HUES48 (cell line): ENCODE measurements at regions not wholly inside any gene's neighbourhood (a gene's known extent, or its start where the extent isn't known, plus 50 kb on each side); places are given as distances from the start of the nearest gene placed in this dataset.

ENCODE experiments used
- H3K27ac ChIP-seq: one replicate; pipeline ENCODE4 v1.7.0; 2013; ENCODE audit warnings: low read depth, low read length, inconsistent platforms
- H3K27me3 ChIP-seq: 2 replicates; pipeline ENCODE4 v1.6.1; 2013; ENCODE audit warnings: mild to moderate bottlenecking, low read length; ENCODE audit not compliant: control insufficient read depth, insufficient read depth
- H3K36me3 ChIP-seq: 2 replicates; pipeline ENCODE4 v1.6.1; 2013; ENCODE audit warnings: low read length; ENCODE audit not compliant: control insufficient read depth, insufficient read depth
- H3K4me1 ChIP-seq: 2 replicates; pipeline ENCODE4 v1.6.1; 2013; ENCODE audit warnings: mild to moderate bottlenecking, low read length; ENCODE audit not compliant: control insufficient read depth, insufficient read depth
- H3K4me3 ChIP-seq: 2 replicates; pipeline ENCODE4 v1.5.1; 2013; ENCODE audit warnings: mild to moderate bottlenecking, low read depth, low read length
- H3K9ac ChIP-seq: 2 replicates; pipeline ENCODE4 v1.6.1; 2013; ENCODE audit warnings: mild to moderate bottlenecking, low read depth, low read length, moderate library complexity
- H3K9me3 ChIP-seq: 2 replicates; pipeline ENCODE4 v1.6.1; 2013; ENCODE audit warnings: low read length; ENCODE audit not compliant: control insufficient read depth, insufficient read depth

GRCh38 chr6:156345700-156346099 lies 431.5 kb upstream of the ARID1B start:
- no peaks in the 10 kb centered on the region for H3K27me3 ChIP-seq

GRCh38 chr6:156344491-156344890 lies 432.7 kb upstream of the ARID1B start:
- no peaks in the 10 kb centered on the region for H3K36me3 ChIP-seq

More at GRCh38 chr6:156345700-156346099, 431.5 kb upstream of the ARID1B start:
- H3K9me3 ChIP-seq = no peaks in the 10 kb centered on the region
- no peak overlapping the region for H3K9ac ChIP-seq
- H3K36me3 ChIP-seq = no peaks in the 10 kb centered on the region
- no peaks in the 10 kb centered on the region for H3K4me1 ChIP-seq
- no peak overlapping the region for H3K27ac ChIP-seq
- H3K4me3 ChIP-seq = no peak overlapping the region

GRCh38 chr6:156337801-156338200 lies 439.4 kb upstream of the ARID1B start:
- no peak overlapping the region for H3K9ac ChIP-seq
- no peaks in the 10 kb centered on the region for H3K27me3 ChIP-seq
- H3K27ac ChIP-seq = no peak overlapping the region
- peaks cover 4% of the 10 kb centered on the region for H3K9me3 ChIP-seq
- no peaks in the 10 kb centered on the region for H3K36me3 ChIP-seq
- no peak overlapping the region for H3K4me3 ChIP-seq
- no peaks in the 10 kb centered on the region for H3K4me1 ChIP-seq

More at GRCh38 chr6:156344491-156344890, 432.7 kb upstream of the ARID1B start:
- Histone ChIP-seq H3K9ac (no peak overlapping the region), H3K4me1 (no peaks in the 10 kb centered on the region), H3K27me3 (no peaks in the 10 kb centered on the region), H3K9me3 (no peaks in the 10 kb centered on the region), H3K4me3 (no peak overlapping the region), H3K27ac (no peak overlapping the region)

DNA sequence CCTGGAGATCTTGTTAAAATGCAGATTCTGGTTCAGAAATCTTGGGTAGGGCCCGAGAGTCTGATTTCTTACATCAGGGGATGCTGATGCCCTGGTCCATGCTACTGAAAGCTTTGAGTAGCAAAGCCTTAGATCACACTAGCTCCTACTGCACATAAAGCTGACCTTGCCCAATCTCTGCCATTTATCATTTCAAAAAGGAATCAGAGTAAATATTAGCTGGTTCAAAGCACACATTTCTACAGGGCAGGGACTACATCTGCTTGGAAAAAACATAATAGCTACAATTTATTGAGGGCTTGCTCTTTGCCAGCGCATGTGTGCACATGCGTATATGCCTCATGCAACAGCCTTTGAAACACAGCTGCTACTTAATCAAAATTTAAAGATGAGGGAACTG lies 440.4 kb upstream of the ARID1B start:
- no peaks in the 10 kb centered on the region for H3K4me1 ChIP-seq
- H3K9ac ChIP-seq = no peak overlapping the region
- no peaks in the 10 kb centered on the region for H3K36me3 ChIP-seq
- H3K27me3 ChIP-seq = no peaks in the 10 kb centered on the region
- H3K4me3 ChIP-seq = no peak overlapping the region
- H3K9me3 ChIP-seq = peaks cover 14% of the 10 kb centered on the region
- no peak overlapping the region for H3K27ac ChIP-seq

GRCh38 chr6:156336089-156336488 lies 441.1 kb upstream of the ARID1B start:
- peaks cover 20% of the 10 kb centered on the region for H3K9me3 ChIP-seq
- H3K27me3 ChIP-seq = no peaks in the 10 kb centered on the region
- H3K4me3 ChIP-seq = no peak overlapping the region
- no peaks in the 10 kb centered on the region for H3K36me3 ChIP-seq
- no peak overlapping the region for H3K9ac ChIP-seq
- no peaks in the 10 kb centered on the region for H3K4me1 ChIP-seq
- H3K27ac ChIP-seq = no peak overlapping the region

DNA sequence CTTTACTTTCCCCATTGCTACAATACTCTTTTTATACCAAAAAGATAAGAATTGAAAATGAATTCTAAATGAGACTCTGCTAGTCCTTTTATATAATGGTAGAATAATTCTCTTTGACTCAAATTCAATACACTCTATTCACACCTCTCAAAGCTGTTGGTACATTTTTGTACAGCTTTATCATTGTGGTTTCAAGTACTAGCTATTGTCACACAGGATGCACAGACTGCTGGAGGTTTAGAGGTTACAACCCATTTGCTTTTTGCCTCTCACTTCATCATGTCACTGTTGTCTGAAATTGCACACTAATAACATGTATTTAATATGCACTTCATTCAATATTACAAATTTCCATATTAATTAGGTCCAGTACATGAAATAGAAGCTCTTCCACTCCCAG lies 442.2 kb upstream of the ARID1B start:
- H3K4me1 ChIP-seq = no peaks in the 10 kb centered on the region
- H3K27ac ChIP-seq = no peak overlapping the region
- no peaks in the 10 kb centered on the region for H3K27me3 ChIP-seq
- no peaks in the 10 kb centered on the region for H3K36me3 ChIP-seq
- H3K4me3 ChIP-seq = no peak overlapping the region
- H3K9ac ChIP-seq = no peak overlapping the region
- peaks cover 23% of the 10 kb centered on the region for H3K9me3 ChIP-seq

DNA sequence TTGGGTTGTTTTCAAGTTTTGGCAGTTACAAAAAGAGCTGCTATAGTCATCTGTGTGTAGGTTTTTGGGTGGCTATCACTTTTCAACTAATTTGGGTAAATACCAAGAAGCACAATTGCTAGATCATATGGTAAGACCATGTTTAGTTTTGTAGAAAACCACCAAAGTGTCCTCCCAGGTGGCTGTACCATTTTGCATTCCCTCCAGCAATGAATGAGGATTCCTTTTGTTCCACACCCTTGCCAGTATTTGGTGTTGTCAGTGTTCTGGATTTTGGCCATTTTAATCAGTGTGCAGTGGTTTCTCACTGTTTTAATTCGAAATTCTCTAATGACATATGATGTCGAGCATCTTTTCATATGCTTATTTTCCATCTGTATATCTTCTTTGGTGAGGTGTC lies 457.5 kb upstream of the ARID1B start:
- H3K27me3 ChIP-seq = no peaks in the 10 kb centered on the region
- H3K27ac ChIP-seq = no peak overlapping the region
- no peaks in the 10 kb centered on the region for H3K9me3 ChIP-seq
- H3K4me1 ChIP-seq = no peaks in the 10 kb centered on the region
- H3K9ac ChIP-seq = no peak overlapping the region
- H3K36me3 ChIP-seq = no peaks in the 10 kb centered on the region
- H3K4me3 ChIP-seq = no peak overlapping the region

DNA sequence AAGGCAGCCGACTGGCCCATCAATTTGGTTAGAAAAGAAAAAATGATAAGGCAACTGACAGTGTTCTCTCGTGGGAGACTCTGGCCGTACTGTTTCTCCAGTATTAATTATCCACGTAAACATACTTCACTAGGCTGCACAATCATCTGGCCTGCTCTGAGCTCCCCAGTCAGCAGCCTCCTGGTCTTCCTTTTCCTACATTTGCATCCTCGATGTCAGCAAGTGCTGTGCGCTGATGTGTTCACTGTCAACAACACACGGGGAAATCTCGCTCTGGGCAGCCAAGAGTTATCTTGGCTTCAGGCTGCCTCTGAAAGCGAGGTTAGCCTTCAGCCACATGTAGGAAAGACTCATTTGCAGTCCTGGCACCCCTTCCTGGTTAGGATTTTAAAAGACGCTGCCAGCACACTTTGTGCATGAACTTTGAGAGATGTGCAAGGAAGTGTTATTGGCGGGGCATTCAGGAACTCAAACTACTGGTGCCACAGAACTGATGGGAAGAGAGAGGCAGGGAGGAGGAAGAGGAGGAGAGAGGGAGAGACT lies 460.5 kb upstream of the ARID1B start:
- Histone ChIP-seq H3K4me3 (no peak overlapping the region), H3K9ac (no peak overlapping the region), H3K27me3 (no peaks in the 10 kb centered on the region), H3K9me3 (no peaks in the 10 kb centered on the region), H3K4me1 (no peaks in the 10 kb centered on the region), H3K36me3 (no peaks in the 10 kb centered on the region), H3K27ac (no peak overlapping the region)

- Histone ChIP-seq H3K4me3 (no peak overlapping the region), H3K9me3 (no peaks in the 10 kb centered on the region), H3K27ac (no peak overlapping the region), H3K4me1 (no peaks in the 10 kb centered on the region), H3K9ac (no peak overlapping the region), H3K27me3 (no peaks in the 10 kb centered on the region), H3K36me3 (no peaks in the 10 kb centered on the region)
Measured at GRCh38 chr6:156315146-156315545, 462.0 kb upstream of the ARID1B start.

DNA sequence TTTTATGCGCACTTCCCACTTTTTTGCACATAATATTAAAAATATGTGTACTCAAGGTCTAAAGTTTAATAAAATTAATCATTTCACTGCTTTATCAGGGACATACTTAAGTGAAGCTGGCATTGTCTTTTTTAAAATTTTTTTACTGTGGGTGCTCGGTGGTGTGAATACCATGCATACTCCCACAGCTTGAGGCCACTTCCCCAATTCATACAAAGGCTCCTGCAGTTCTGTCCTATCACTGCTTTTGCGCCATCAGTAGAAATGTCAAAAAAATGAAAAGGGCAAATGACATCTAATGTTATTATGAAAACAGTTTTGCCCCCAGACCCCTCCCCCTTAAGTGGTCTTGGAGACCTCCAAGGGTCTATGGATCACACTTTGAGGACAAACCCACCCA lies 464.1 kb upstream of the ARID1B start:
- Histone ChIP-seq H3K4me3 (no peak overlapping the region), H3K9me3 (no peaks in the 10 kb centered on the region), H3K27me3 (no peaks in the 10 kb centered on the region), H3K9ac (no peak overlapping the region), H3K36me3 (no peaks in the 10 kb centered on the region), H3K27ac (no peak overlapping the region), H3K4me1 (no peaks in the 10 kb centered on the region)

DNA sequence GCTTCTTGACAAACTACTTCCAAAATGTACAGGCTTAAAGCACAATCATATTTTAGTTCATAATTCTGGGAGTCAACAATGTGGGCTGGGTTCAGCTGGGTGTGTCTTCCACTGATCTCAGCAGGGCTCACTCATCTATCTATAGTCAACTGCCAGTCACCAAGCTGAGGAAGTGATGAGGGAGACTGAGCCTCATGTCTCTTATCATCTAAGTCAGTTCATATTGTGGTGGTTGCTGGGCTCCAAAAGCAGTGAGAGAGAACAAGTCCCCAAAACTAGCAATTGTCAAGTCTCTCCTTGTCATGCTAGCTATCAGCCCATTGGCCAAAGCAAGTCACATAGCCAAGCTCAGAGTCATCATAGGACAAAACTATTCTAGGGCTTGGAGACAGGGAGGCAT lies 465.9 kb upstream of the ARID1B start:
- Histone ChIP-seq H3K27me3 (no peaks in the 10 kb centered on the region), H3K9me3 (no peaks in the 10 kb centered on the region), H3K36me3 (no peaks in the 10 kb centered on the region), H3K4me3 (no peak overlapping the region), H3K4me1 (no peaks in the 10 kb centered on the region), H3K27ac (no peak overlapping the region), H3K9ac (no peak overlapping the region)

GRCh38 chr6:156310701-156311100 lies 466.5 kb upstream of the ARID1B start:
- Histone ChIP-seq H3K4me1 (no peaks in the 10 kb centered on the region), H3K4me3 (no peak overlapping the region), H3K9me3 (no peaks in the 10 kb centered on the region), H3K27ac (no peak overlapping the region), H3K9ac (no peak overlapping the region), H3K36me3 (no peaks in the 10 kb centered on the region), H3K27me3 (no peaks in the 10 kb centered on the region)
